ENCODE measurements at regions not wholly inside any gene's neighbourhood (a gene's known extent, or its start where the extent isn't known, plus 50 kb on each side); places are given as distances from the start of the nearest gene placed in this dataset.
A peak's percentile ranks its signal among the peaks of the same experiment; 100 is the strongest.

DNA sequence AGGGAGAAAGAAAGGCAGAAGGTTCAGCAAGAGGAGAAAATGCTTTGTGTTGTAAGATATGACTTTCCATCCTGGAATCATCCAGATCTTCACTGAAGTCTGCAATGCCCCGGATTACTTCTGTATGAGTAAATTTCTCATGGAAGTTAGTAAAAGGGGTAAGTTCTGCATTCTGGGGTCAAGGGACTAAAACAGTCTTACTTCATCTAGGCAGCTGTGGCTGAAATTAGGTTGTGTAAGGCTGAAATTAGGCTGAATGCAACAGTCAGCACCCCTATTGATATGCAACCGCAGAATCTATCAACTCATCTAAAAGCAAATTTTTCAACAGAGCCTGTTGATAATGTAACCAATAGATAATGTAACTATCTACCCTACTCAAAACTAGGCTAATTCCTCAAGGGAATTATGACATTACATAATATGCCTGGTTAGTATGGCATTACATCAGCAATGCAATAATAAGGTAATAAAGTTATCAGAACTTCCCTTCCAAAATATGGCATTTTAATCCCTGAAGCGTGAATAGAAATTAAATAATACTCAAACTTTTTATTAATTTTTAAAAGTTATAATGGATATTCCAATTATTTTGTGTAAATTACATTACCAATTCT, 671.7 kb upstream of the CITED2 start:
- TF ChIP-seq POLR2AphosphoS5 (IDR thresholded peaks at IDR 0.05) = no peak
- no peak for TF ChIP-seq POLR2A (IDR thresholded peaks at IDR 0.05)
- TF ChIP-seq, protein P1, sequence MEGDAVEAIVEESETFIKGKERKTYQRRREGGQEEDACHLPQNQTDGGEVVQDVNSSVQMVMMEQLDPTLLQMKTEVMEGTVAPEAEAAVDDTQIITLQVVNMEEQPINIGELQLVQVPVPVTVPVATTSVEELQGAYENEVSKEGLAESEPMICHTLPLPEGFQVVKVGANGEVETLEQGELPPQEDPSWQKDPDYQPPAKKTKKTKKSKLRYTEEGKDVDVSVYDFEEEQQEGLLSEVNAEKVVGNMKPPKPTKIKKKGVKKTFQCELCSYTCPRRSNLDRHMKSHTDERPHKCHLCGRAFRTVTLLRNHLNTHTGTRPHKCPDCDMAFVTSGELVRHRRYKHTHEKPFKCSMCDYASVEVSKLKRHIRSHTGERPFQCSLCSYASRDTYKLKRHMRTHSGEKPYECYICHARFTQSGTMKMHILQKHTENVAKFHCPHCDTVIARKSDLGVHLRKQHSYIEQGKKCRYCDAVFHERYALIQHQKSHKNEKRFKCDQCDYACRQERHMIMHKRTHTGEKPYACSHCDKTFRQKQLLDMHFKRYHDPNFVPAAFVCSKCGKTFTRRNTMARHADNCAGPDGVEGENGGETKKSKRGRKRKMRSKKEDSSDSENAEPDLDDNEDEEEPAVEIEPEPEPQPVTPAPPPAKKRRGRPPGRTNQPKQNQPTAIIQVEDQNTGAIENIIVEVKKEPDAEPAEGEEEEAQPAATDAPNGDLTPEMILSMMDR (IDR thresholded peaks at IDR 0.05) = no peak
- TF ChIP-seq EP300 (IDR thresholded peaks at IDR 0.05) = no peak
- Histone ChIP-seq H3K9me3 (no peaks in the 10 kb centered on the region), H3K27ac (no peak overlapping the region), H3K4me3 (no peak overlapping the region), H3K4me1 (peaks cover 0 to 2% (median 0%) of the 10 kb centered on the region in 3 donors), H3K27me3 (no peaks in the 10 kb centered on the region), H3K36me3 (no peaks in the 10 kb centered on the region)
- WGBS, 2 donors (ENCODE audit: low coverage in 1 of 2) = 70 to 97% methylated on average over 3 of the region's 3 CpGs
- ATAC-seq = no peak

DNA sequence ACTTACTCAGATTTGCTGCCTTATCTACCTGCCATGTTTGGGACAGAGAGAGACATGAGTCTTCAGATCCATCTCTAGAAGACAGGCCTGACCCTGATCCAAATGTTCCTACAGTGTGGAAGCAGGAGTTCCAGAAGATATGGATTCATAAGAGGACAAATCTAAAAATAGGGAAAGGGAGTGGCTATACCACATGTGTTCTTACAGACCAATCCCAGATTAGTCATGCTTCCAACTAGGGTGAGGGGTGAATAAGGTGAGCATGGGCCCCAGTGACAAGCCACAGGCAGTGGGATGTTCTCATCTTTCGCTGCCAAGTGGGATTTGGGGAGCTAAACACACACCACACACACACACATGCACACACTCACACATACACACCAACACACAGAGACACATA, 670.7 kb upstream of the CITED2 start:
- no peak for ATAC-seq
- Histone ChIP-seq H3K36me3 (no peaks in the 10 kb centered on the region), H3K27ac (no peak overlapping the region), H3K4me3 (no peak overlapping the region), H3K9me3 (no peaks in the 10 kb centered on the region), H3K27me3 (no peaks in the 10 kb centered on the region), H3K4me1 (peaks cover 0 to 2% (median 0%) of the 10 kb centered on the region in 3 donors)
- TF ChIP-seq, protein P1 (IDR thresholded peaks at IDR 0.05) = no peak
- TF ChIP-seq EP300 (IDR thresholded peaks at IDR 0.05) = no peak
- no peak for TF ChIP-seq POLR2AphosphoS5 (IDR thresholded peaks at IDR 0.05)
- TF ChIP-seq POLR2A (IDR thresholded peaks at IDR 0.05) = no peak
- 71 to 89% methylated on average over 1 of the region's 1 CpG for WGBS, 2 donors (ENCODE audit: low coverage in 1 of 2)

DNA sequence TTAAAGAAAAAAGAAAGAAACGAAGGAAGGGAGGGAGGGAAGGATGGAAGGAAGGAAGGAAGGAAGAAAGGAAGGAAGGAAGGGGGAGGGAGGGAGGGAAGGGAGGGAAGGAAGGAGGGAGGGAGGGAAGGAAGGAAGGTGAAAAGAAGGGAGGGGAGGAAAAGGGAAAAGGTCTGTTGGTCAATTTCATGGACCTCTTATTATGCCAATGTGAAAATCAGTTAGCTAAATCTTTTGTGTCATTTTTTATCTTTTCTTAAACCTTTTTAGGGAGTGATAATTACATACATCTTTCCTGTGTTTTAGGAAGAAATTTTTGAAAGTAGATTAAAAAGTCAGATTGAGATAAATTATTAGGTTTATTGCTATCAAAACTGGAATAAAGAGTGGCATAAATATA, 670.2 kb upstream of the CITED2 start:
- no peak overlapping the region for H3K27ac ChIP-seq
- H3K4me1 ChIP-seq = peaks cover 0 to 2% (median 0%) of the 10 kb centered on the region in 3 donors
- no peaks in the 10 kb centered on the region for H3K27me3 ChIP-seq
- no peaks in the 10 kb centered on the region for H3K9me3 ChIP-seq
- H3K4me3 ChIP-seq = no peak overlapping the region
- TF ChIP-seq, protein P1 (IDR thresholded peaks at IDR 0.05) = no peak
- no peak for TF ChIP-seq POLR2A (IDR thresholded peaks at IDR 0.05)
- no peak for TF ChIP-seq POLR2AphosphoS5 (IDR thresholded peaks at IDR 0.05)
- no peak for TF ChIP-seq EP300 (IDR thresholded peaks at IDR 0.05)
- H3K36me3 ChIP-seq = no peaks in the 10 kb centered on the region
- no peak for ATAC-seq
- 100% methylated on average over 1 of the region's 1 CpG; no CpG with 5 or more reads in 1 of the 2 donors for WGBS, 2 donors (ENCODE audit: low coverage in 1 of 2)

DNA sequence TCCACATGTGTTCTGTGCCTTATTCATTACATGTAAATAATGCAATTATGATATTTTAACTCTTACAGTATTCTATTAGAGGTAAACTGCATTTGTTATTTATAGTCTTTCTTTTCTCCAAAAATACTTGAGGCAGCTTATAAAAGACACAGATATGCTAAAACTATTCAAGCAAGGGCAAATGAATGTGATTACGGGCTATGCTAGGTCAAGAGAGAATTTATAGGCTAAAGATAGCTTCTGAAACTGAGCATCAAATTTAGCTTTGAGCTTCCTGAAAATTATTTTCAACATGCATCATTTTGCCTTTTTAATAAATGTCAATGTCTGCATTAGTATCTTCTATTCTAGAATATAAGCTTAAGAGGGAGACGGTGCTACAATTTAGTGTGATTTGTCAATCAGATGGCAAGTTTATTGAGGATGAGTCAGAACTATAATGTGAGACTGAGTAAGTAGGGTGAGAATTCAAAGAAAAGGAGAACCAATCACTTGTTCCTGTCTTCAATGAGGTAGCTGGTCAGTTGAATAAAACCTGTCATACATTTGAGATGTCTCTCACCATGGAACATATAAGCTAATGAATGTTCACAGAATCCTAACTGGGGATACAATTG, 669.4 kb upstream of the CITED2 start:
- no peaks in the 10 kb centered on the region for H3K9me3 ChIP-seq
- no peaks in the 10 kb centered on the region for H3K36me3 ChIP-seq
- no peak overlapping the region for H3K27ac ChIP-seq
- ATAC-seq = no peak
- no peak overlapping the region for H3K4me3 ChIP-seq
- TF ChIP-seq POLR2AphosphoS5 (IDR thresholded peaks at IDR 0.05) = no peak
- H3K27me3 ChIP-seq = no peaks in the 10 kb centered on the region
- WGBS, 2 donors (ENCODE audit: low coverage in 1 of 2) = 78 to 80% methylated on average over 2 of the region's 2 CpGs
- H3K4me1 ChIP-seq = peaks cover 0 to 2% (median 0%) of the 10 kb centered on the region in 3 donors

DNA sequence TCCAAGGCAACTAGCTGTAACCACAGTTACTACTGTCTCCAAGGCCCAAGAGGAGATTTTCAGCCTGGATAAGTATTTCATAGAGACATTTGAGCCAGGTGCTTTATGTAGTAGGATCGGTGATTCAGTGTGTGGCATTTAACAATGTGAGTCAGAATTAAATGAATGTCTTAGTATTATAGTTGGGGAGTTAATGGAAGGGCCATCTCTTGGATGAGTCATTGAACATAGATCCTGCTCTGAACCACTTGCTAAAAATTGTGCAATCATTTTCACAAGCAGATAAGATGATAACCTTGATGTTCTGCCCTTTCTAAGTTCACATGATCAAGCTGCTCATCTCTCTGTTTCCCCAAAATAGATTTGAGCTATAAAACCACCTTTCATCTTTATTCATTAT, 668.9 kb upstream of the CITED2 start:
- Histone ChIP-seq H3K27me3 (no peaks in the 10 kb centered on the region), H3K4me1 (peaks cover 0 to 2% (median 0%) of the 10 kb centered on the region in 3 donors), H3K9me3 (no peaks in the 10 kb centered on the region), H3K4me3 (no peak overlapping the region), H3K27ac (no peak overlapping the region), H3K36me3 (no peaks in the 10 kb centered on the region)
- ATAC-seq = peak; percentile 36
- WGBS, 2 donors (ENCODE audit: low coverage in 1 of 2) = 36% methylated on average over 1 of the region's 1 CpG; no CpG with 5 or more reads in 1 of the 2 donors
- peak; percentile 29 for TF ChIP-seq POLR2AphosphoS5 (IDR thresholded peaks at IDR 0.05)
- no peak for TF ChIP-seq POLR2A (IDR thresholded peaks at IDR 0.05)
